ENCODE measurements at regions not wholly inside any gene's neighbourhood (a gene's known extent, or its start where the extent isn't known, plus 50 kb on each side); places are given as distances from the start of the nearest gene placed in this dataset.
"Not testable (repeated sequence)": the region's sequence is repeated elsewhere in the genome, so short reads cannot be mapped to it uniquely, and the experiment has no call there.

DNA sequence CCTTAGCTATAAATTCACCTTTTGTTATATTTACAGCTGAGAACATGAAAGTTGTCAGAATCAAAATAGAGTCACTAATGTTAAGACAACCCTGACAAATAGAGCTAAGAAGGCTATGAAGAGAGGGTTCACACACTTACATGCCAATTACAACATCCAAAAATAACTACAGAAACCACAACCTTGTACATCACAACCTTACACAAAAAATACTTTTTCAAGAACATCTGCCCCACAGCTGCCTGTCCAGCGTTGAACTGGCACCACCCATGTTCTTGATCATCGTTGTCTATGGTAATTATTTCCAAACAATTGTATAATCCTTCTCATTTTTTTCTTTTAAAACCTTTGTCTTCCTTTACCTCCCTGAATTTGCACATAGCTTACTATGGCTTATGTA, 231.2 kb upstream of the FKBP1C start:
- DNase-seq (ENCODE audit: low read depth): no peak
- TF ChIP-seq, protein P1, sequence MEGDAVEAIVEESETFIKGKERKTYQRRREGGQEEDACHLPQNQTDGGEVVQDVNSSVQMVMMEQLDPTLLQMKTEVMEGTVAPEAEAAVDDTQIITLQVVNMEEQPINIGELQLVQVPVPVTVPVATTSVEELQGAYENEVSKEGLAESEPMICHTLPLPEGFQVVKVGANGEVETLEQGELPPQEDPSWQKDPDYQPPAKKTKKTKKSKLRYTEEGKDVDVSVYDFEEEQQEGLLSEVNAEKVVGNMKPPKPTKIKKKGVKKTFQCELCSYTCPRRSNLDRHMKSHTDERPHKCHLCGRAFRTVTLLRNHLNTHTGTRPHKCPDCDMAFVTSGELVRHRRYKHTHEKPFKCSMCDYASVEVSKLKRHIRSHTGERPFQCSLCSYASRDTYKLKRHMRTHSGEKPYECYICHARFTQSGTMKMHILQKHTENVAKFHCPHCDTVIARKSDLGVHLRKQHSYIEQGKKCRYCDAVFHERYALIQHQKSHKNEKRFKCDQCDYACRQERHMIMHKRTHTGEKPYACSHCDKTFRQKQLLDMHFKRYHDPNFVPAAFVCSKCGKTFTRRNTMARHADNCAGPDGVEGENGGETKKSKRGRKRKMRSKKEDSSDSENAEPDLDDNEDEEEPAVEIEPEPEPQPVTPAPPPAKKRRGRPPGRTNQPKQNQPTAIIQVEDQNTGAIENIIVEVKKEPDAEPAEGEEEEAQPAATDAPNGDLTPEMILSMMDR (IDR thresholded peaks at IDR 0.05; ENCODE audit: low read depth, low read length, missing control alignments): no peak
- no peak overlapping the region for H3K4me3 ChIP-seq (ENCODE audit: low read depth, low read length)

DNA sequence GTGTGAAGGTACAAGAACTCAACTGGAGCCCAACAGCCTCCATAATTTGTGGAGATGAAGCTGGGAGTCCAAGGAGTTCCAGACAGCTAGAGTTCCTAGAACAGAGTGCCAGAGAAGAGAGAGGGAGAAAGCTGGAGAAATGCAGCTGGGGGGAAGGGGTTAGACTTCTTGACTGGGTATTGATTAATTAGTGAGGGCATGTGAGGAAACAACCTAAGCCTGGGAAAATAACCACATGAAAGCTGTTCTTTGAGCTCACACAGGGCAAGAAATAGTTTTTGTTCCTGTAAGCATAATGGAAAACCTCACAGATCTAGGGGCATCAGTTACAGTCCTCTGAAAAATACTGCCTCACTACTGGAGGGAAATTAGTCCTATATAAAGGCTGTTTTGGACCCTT, 230.5 kb upstream of the FKBP1C start:
- no peak overlapping the region for H3K4me3 ChIP-seq (ENCODE audit: low read depth, low read length)
- TF ChIP-seq, protein P1 (IDR thresholded peaks at IDR 0.05; ENCODE audit: low read depth, low read length, missing control alignments): no peak
- no peak for DNase-seq (ENCODE audit: low read depth)

GRCh38 chr6:62982951-62983350, 228.3 kb upstream of the FKBP1C start:
- DNase-seq (ENCODE audit: low read depth): no peak
- TF ChIP-seq, protein P1 (IDR thresholded peaks at IDR 0.05; ENCODE audit: low read depth, low read length, missing control alignments): no peak
- no peak overlapping the region for H3K4me3 ChIP-seq (ENCODE audit: low read depth, low read length)

DNA sequence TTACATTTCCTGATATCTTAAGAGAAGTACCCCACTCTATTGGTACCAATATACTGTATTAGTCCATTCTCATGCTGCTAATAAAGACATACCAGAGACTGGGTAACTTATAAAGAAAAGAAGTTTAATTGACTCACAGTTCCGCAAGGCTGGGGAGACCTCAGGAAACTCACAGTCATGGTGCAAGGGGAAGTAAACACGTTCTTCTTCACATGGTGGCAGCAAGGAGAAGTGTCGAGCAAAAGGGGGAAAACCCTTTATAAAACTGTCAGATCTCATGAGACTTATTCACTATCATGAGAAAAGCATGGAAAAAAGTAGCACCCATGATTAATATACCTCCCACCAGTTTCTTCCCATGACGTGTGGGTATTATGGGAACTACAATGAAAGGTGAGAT, 219.6 kb upstream of the FKBP1C start:
- DNase-seq (ENCODE audit: low read depth); H3K4me3 ChIP-seq (ENCODE audit: low read depth, low read length): not testable (repeated sequence)

DNA sequence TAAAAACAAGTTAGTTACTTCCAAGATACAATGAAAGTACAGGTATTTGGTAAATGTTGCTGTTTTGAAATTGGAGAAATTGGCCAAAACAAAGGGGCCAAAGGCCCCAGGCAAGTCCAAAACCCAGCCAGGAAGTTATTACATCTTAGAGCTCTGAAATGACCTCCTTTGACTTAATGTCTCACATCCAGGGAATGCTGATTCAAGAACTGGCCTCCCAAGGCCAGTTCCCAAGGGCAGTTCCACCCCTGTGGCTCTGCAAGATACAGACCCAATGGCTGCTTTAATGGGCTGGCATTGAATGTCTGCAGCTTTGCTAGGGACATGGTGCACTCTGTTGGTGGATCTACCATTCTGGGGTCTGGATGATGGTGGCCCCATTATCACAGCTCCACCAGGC, 217.3 kb upstream of the FKBP1C start:
- no peak for DNase-seq (ENCODE audit: low read depth)
- no peak overlapping the region for H3K4me3 ChIP-seq (ENCODE audit: low read depth, low read length)
- TF ChIP-seq, protein P1 (IDR thresholded peaks at IDR 0.05; ENCODE audit: low read depth, low read length, missing control alignments): no peak

- TF ChIP-seq, protein P1 (IDR thresholded peaks at IDR 0.05; ENCODE audit: low read depth, low read length, missing control alignments): no peak
- no peak for DNase-seq (ENCODE audit: low read depth)
Measured at GRCh38 chr6:62998022-62998421, 213.2 kb upstream of the FKBP1C start.

GRCh38 chr6:62999242-62999641, 212.0 kb upstream of the FKBP1C start:
- not testable (repeated sequence) for H3K4me3 ChIP-seq (ENCODE audit: low read depth, low read length); DNase-seq (ENCODE audit: low read depth)

More at GRCh38 chr6:62998022-62998421, 213.2 kb upstream of the FKBP1C start:
- no peak overlapping the region for H3K4me3 ChIP-seq (ENCODE audit: low read depth, low read length)

DNA sequence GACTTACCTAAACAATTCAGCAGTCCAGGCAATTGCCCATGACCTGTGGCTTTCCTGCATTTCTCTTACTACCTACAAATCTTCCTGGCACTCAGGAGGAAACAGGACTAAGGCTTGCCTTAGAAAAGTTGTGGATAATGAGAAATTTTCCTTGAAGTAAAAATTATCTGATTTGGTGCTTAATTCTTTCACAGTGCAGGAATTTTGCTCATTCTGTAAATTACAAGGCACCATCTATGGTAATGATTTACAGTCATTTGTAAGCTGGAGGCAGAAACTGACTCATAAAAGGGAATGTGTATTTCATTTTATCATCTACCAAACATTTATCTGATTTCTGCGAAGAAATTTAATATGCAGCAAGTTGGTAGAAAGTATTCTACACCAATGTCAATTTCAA, 211.5 kb upstream of the FKBP1C start:
- TF ChIP-seq, protein P1 (IDR thresholded peaks at IDR 0.05; ENCODE audit: low read depth, low read length, missing control alignments): no peak
- no peak overlapping the region for H3K4me3 ChIP-seq (ENCODE audit: low read depth, low read length)
- no peak for DNase-seq (ENCODE audit: low read depth)

DNA sequence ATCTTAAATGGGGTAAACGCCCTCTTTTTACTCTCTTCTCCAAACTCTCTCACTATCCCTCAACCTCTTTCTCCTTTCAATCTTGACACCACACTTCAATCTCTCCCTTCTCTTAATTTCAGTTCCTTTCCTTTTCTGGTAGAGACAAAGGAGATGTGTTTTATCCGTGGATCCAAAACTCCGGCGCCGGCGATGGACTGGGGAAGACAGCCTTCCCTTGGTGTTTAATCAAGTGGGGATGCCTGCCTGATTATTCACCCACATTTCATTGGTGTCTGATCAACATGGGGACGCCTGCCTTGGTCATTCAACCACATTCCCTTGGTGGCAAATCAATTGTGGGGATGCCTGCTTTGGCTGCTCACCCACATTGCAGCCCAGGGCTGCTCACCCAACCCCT, 205.3 kb upstream of the FKBP1C start:
- DNase-seq (ENCODE audit: low read depth); H3K4me3 ChIP-seq (ENCODE audit: low read depth, low read length): not testable (repeated sequence)

- not testable (repeated sequence) for H3K4me3 ChIP-seq (ENCODE audit: low read depth, low read length); DNase-seq (ENCODE audit: low read depth)
Measured at GRCh38 chr6:63010962-63011361, 200.3 kb upstream of the FKBP1C start.

All from GM12864 (cell line).